Panc1 (cell line): ENCODE measurements at regions not wholly inside any gene's neighbourhood (a gene's known extent, or its start where the extent isn't known, plus 50 kb on each side); places are given as distances from the start of the nearest gene placed in this dataset.

Experiments
- CTCF ChIP-seq: fragments of 450-650 bp; IDR thresholded peaks from 2 replicates; pipeline ENCODE4 v1.5.1; 2017; ENCODE audit warnings: mild to moderate bottlenecking
- POLR2AphosphoS5 ChIP-seq: IDR thresholded peaks from 2 replicates; pipeline ENCODE4 v1.6.1; 2012; ENCODE audit warnings: mild to moderate bottlenecking, low read depth, low read length, moderate library complexity
- REST ChIP-seq, 2 experiments: IDR thresholded peaks; 2 replicates each; pipeline ENCODE4 v1.6.1; 2011 to 2012; ENCODE audit warnings: low read depth in 2 of 2, control low read depth in 1 of 2, low read length in 1 of 2, mild to moderate bottlenecking in 1 of 2, moderate library complexity in 1 of 2; ENCODE audit not compliant: insufficient read depth in 1 of 2
- SIN3A ChIP-seq: IDR thresholded peaks from 2 replicates; pipeline ENCODE4 v1.6.1; 2012; ENCODE audit warnings: low read depth, mild to moderate bottlenecking, low read length, moderate library complexity, borderline replicate concordance; ENCODE audit not compliant: insufficient read depth

- no peak for TF ChIP-seq CTCF
- TF ChIP-seq REST (IDR thresholded peaks at IDR 0.05; ENCODE audit: insufficient read depth in 1 of 2, low read depth in 2 of 2, low read length in 1 of 2): no peak
- no peak for TF ChIP-seq SIN3A
- TF ChIP-seq POLR2AphosphoS5: no peak
Observed at GRCh38 chr20:51077686-51078060, 54.8 kb upstream of the KCNG1 start.
